NCI-H1092 (cell line): ENCODE measurements at regions not wholly inside any gene's neighbourhood (a gene's known extent, or its start where the extent isn't known, plus 50 kb on each side); places are given as distances from the start of the nearest gene placed in this dataset.

Source experiments
- DNase-seq: peaks from one replicate; lab custom pipeline; 2025; lab: John Stamatoyannopoulos, UW

DNA sequence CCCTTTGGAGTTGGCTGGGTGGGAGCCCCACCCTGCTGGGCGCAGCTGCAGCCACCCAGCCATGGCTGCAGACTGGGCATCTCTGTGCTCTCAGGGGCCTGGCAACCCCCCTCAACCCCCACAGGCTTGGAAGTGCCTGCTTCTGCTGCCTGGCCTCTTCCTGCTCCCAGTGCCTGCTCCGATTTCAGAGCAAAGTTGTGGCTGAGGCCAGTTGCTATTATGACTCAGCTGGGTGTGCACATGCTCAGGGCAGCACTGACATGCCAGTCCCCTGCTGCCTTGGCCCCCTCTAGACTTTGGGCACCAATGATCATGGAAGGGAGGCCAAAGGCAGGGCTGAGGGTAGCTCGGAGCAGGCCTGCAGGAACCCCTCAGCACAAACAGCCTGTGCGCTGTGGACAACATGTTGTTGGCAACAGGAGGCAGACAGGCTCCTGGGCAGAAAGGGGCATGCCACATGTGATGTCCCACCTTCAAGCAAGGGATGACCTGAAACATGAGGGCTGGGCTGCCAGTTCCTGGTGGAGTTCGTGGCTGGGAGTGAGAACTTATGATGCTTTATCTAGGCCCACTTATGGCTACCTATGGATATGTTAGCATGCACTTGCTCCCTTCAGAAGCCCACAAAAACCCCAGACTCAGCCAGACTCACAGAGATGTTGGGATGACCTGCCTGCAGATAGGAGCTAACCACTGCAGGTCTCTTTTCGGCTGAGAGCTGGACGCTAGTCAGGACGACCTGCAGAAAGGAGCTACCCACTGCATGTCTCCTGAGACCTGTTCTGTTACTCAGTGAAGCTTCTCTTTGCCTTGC is 96.4 kb upstream of the AMOTL1 start:
- no peak for DNase-seq

DNA sequence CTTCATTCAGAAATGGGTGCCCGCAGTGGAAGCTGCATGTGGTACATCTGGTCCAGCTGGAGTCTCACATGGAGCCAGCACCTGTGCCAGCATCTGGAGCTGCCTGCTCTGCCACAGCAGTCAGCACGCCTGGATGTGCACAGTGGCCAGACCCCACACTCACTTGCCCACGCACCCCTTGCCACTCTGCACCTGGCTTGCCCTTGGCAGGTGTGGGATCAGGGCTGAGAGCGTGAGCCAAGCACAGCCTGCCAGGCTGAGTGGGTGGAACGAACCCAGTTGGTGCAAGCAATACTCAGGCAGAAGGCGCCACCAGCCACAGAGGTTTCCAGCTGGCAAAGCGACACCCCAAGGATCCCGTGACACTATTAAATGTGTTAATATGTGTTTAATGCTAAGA is 95.5 kb upstream of the AMOTL1 start:
- DNase-seq: no peak

GRCh38 chr11:94673386-94673785 is 94.8 kb upstream of the AMOTL1 start:
- no peak for DNase-seq

DNA sequence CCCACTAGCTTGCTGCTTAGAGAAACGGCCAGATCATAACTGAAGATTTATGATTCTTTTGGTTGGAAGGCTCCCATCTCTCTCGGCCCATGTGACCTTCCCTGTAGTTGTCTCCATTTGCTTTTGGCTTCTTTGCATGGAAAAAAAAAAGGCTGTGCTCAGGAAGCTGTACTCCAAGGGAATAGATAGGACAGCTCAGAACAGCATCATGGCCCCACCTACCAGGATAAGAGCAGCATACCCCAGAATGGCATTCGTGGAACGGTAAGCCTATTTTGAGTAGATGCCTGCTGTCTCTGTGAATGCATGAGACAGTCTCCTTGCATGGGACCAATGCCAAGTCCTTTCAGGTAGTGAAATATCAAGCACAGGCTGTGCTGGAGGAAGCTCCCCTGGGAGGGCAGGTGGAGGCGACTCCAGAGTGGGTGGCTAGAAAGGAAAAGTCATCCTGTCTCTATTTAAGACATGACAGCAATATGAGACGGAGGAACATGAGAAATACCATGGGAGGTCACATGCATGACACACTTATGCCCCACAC is 94.1 kb upstream of the AMOTL1 start:
- DNase-seq: peak; percentile 58

DNA sequence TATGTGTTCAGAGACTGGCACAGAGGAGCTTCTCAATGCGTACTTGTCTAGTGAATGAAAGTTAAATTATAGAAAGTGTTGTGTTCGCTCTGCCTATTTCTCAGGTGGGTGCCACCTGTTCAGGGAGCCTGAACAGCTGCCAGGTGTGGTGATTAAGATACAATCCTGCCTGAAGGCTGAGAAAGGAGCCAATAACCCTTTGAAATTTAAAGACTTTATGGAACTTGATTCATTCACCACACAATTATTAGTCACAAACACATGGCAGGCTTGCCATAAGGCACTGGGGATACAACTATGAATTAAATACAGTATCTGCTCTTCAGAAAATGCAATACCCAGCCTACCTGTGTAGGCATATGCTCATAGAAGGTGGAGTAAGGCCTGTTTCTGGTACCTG is 92.9 kb upstream of the AMOTL1 start:
- no peak for DNase-seq

- no peak for DNase-seq
Observed at GRCh38 chr11:94675813-94676212, 92.3 kb upstream of the AMOTL1 start.

DNA sequence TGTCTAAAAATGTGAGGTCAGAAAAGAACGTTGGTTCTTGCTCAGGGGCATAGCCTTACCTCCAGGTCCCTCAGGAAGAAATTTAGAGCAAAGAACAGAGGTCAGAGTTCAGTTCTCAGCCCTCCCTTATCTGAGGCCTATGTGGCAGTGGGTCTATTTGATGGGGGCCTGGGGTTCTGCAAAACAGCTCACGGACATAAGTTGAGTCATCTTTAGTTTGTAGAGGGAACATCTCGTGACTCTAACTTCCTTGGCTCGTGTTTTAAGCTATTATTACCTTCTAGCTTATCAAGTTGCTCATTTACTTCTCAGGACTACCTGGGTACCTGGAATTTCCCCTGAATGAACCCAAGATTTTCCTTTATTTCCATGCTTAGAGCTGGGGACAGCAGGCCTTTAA is 91.3 kb upstream of the AMOTL1 start:
- DNase-seq: no peak

DNA sequence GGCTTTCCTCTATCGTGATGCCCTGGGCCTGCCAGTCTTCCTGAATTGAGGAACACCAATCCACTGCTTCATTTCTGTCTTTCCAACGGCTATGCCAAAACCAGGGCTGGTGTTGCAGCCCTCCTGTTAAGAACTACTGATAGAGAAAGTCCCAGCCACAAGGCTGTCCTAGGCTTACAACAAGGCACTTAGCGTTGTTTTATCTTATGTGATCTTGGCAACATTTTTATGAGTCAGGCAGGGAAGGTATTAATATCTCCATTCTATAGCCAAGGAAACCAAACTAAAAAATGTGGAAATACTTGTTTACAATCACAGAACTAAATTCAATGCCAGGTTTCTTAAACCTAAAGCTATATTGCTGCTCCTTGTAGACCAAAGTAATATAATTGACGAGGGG is 89.9 kb upstream of the AMOTL1 start:
- DNase-seq: no peak

DNA sequence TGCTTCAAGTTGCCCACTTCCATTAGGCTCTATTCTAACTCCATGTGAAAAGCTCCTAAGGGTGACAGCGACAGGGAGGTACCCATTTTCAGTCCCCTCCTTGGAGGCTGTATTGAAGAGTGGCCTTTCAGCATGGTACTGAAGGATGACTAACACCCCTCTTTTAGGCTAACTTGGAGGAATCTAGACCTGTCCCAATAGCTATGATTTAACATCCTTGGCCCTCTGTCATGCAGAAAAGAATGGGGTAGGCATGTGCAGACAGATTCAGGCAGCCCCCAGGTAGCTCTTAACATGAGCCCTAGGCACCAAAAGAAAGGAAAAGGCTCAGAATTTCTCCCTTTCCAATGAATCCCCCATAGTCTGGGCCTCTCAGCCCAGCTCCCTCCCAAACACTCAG is 89.3 kb upstream of the AMOTL1 start:
- DNase-seq: no peak

DNA sequence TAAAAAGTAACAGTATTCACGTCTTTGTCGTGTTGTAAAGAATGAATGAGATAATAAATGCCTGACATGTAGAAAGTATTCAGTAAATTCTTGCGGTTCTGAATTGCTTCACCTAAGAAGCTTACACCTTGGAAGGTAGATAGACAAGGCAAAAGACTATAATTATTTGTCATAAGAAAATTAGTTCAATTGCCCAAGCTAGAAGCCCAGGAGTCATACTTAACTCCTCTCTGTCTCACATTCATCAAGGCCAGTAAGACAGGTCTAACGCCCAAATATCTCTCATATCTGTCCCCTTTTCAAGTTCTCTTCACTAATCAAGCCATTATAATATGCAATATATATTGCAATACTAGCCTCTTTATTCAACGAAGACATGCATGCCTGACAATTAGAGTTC is 87.7 kb upstream of the AMOTL1 start:
- DNase-seq: no peak

- no peak for DNase-seq
Observed at GRCh38 chr11:94681140-94681539, 87.0 kb upstream of the AMOTL1 start.

DNA sequence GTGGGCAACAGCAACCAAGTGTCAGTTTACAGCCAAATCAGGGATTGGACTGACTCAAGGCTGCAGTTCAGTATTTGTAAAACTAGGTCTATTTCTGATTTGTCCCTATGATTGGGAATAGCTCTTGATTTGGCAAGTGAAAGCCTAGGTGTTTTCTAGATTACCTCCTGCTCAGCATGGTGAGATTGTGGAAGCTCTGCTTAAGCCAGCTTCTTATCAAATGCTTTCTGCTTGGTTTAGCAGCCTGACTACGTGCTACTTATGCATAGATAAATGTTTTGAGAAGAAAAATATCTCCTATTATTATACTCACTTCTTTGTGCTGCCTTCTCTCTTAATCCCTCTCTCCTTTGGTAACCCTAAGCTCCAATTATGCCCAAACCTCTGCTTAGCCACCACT is 86.3 kb upstream of the AMOTL1 start:
- DNase-seq: no peak

- DNase-seq: no peak
Observed at GRCh38 chr11:94694309-94695060, 73.7 kb upstream of the AMOTL1 start.

- no peak for DNase-seq
Observed at GRCh38 chr11:94697156-94697555, 71.0 kb upstream of the AMOTL1 start.

DNA sequence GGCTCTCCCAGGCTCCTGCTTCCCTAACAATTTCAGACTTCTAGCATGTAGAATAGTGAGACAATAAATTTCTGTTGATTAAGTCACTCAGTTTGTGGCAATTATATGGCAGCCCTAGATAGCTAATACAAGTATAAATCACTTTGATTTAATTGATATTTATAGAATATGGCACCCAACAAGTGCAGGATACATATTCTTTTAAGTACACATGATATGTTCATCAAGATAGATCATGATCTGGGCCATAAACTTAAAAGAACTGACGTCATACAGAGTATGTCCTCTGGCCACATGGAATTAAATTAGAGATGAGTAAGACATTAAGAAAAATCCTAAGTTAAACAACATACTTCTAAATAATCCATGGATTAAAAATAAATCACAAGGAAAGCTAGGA is 67.5 kb upstream of the AMOTL1 start:
- no peak for DNase-seq

- DNase-seq: no peak
Observed at GRCh38 chr11:94702481-94702880, 65.7 kb upstream of the AMOTL1 start.

DNA sequence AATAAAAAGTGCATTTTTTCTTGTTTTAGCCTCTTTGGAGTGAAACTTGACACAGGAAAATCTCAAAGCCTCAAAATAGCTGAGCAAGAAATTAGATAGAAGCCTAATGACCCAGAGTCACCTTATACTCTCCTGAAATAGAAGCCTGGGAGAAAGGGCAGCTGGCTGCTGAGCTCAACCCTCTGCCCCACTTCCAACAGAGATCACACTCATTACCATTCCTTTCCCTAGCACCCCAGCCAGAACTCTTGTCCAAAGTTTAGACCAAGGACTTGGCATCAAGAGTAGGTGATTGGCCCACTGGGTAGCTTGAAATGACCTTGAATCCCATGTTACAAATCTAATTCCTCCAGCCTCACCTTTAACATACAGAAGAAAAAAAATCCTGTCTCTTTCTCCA is 62.7 kb upstream of the AMOTL1 start:
- no peak for DNase-seq

DNA sequence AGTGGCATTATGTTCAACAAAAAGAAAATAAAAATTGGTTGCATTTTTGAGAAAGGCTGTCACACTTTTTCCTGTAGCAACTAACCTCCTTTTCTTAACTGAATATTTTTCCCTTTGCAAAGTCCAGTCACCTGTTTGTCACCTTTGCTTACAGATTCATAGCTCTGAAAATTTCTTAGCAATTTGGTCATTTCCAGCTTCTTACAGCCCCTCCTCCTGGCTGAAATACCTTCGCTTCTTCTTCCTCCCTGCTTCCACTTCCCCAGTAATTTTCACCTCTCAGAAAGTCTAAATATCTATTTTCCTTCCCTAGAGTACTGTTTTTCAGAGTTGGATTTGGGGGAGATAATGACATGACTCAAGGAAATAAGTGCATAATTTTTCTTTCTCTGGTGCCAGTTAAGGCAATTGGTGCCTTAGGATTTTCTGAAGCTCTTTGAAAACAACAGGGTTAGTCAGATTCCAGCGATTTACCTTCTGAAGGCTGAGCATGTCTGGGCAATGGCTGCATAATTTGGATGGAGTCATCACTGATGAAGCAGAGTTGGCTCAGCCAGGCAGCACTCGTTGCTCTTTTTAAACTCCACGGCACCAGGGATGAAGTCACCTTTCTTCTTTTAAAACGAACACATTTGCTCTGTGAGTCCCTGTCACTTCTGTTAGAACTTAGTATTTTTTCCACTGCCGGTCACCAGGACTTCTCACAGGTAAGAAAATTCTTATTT is 62.1 kb upstream of the AMOTL1 start:
- no peak for DNase-seq

GRCh38 chr11:94708176-94708575 is 60.0 kb upstream of the AMOTL1 start:
- DNase-seq: no peak

GRCh38 chr11:94708642-94709041 is 59.5 kb upstream of the AMOTL1 start:
- DNase-seq: no peak

DNA sequence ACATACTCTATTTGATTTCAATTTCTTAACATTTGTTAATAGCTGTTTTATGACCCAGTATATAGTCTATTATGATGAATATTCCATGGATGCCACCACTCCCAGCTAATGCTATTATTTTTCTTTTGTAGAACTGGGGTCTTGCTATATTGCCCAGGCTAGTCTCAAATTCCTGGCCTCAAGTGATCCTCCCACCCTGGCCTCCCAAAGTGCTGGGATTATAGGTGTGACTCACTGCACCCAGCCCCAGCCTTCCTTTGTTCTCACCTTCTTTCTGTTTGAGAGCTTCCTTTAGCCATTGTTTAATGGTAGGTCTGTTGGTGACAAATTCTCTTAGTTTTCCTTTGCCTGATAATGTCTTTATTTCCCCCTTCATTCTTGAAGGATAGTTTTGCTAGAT is 52.9 kb upstream of the AMOTL1 start:
- no peak for DNase-seq

DNA sequence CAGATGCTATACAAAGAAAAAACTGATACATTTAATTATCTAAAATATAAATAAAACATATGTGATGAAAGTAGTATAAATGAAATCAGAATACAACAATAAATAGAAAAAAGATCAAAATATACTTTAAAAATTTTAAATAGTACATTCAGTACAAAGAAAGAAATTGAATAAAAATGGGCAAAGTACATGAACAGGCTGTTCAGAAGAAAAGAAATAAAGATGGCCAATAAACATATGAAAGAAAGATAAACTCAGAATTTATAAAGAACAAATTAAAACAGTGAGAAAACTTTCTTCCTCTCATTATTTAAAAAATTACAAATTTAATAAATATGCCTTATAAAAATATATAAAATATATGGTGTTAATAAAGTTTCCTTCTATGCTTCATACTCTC is 50.5 kb upstream of the AMOTL1 start:
- no peak for DNase-seq
